Iris pigment epithelial cell (primary cell): ENCODE measurements at regions not wholly inside any gene's neighbourhood (a gene's known extent, or its start where the extent isn't known, plus 50 kb on each side); places are given as distances from the start of the nearest gene placed in this dataset.

ENCODE experiments used
- DNase-seq: peaks from one replicate; pipeline ENCODE4 v3.0.0-alpha.2; 2011; ENCODE audit warnings: low read depth

DNA sequence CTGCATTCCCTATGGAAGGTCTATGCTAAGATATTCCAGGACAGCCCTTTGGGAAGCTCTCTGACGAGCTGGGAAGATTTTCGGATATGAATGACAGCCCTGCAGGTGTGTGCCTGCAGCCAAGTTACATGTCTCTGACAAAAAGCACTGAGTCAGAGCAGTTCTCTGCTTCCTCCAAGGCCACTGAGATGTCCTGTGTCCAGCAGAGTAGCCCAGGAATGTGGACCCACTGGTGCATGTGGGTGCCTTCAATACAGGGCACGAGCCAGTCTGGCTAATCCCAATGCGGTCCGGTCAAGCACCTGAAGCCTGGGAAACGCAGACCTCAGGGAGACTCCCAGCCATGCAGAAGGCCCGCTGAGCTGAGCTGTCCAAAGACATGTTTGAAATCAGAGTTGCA is 565.7 kb downstream of the TCERG1L start:
- no peak for DNase-seq

DNA sequence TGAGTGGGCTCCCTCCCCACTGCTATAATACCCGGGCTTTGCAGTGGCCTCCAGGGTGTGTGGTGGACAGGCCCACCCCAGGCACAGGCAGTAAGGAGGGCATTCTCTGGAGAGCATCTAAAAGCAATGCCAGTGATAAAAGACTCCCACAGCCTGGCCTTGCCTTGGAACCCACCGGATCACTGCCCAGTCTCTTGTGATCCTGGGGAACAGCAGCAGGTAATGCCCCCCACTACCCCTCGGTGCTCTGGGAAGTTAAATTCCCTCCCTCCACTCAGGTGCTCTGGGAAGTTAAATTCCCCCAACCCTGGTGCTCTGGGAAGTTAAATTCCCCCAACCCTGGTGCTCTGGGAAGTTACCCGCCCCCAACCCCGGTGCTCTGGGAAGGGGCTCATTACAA is 565.2 kb downstream of the TCERG1L start:
- DNase-seq, result no peak

DNA sequence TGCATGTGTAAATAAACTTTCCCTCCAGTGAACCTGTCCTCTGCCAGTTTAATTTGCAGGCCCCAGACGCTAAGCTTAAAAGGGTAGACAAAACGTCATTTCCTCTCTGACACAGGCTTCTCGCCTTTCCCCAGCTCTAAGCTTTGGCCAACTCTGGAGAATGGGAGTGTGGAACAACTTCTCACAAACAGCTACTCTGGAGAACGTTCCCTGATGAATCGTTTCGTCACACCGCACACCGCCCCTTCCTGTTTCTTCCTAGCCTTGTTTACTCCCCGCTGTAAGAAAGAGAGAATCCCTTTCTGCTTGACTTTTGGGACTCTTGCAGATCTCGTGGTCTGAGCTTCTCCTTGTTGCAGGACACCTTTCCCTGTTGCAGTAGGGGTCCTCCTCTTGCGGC is 564.2 kb downstream of the TCERG1L start:
- DNase-seq, result no peak

DNA sequence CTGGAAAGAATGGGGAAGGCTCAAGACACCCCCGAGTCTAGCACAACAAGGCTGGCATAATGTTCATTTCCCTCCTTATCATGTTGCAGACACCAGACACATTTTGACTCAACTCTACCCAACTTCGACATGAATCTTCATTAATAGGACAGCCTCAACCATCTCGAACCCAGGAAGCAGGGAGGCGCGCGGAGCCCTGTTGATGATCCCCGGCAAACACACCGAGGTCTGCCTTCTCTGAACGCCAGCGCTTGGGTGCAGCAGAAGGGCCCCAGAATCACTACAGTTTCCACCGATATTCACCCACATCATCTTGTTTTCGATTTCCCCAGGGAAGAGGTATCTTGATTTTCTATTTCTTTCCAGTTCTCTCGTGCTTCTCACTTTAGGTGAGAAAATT is 563.6 kb downstream of the TCERG1L start:
- no peak for DNase-seq

DNA sequence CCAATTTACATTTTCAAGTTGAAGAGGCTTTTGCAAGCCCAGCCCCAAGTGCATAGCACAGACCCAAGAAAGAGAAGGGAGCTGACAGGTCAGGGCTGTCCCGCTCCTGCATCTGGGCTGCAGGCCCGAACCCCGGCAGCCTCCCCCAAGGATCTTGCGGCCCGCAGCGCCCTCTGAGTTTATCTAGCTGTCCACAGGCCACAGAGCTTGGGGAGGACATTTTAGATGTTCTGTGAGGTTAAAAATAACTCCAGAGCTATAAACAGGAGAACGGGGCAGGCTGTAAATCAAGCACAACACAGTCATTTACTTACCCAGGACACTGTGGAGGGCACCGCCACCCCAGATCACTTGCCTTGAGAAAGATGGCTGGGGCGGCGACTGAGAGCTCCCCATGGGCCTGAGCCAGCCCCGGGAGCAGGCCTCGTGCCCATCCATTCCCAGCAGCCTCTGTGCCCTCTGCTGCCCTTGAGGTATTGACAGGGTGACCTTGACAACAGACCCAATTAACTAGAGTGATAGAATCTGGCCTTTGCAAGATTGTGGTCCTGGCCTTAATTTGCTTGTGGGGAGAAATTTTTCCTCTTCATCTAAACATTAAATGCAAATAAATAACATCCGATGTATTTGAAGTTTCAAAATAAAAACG is 563.0 kb downstream of the TCERG1L start:
- no peak for DNase-seq

DNA sequence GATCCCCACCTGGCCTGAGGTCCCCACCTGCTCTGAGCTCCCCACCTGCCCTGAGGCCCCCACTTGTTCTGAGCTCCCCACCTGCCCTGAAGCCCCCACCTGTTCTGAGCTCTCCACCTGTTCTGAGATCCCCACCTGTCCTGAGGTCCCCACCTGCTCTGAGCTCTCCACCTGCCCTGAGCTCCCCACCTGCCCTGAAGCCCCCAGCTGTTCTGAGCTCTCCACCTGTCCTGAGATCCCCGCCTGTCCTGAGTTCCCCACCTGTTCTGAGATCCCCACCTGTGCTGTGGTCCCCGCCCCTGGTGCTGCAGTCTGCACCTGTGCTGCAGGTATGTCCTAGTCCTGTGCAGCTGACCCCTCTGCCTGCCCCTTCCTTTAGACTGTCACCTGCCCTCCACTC is 561.6 kb downstream of the TCERG1L start:
- DNase-seq, result no peak

DNA sequence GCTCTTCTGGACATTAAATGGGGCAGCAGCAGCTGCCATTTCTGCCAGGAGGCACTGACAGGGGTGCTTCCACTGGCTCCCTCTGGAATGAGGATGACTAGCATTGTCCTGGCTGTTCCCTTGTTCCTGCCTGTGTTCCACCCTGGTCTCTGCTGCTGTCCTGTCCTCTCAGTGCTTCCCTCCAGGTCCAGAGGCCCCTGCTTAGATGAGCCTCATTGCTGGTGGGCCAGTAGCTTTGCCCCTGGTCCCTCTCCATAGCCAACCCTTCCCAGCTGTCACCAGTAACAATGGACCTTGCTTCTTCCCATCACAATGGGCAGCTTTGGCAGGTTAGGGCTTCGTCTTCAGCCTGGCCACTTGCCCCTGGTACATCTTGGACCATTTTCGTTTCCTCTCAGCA is 561.1 kb downstream of the TCERG1L start:
- DNase-seq, result no peak

DNA sequence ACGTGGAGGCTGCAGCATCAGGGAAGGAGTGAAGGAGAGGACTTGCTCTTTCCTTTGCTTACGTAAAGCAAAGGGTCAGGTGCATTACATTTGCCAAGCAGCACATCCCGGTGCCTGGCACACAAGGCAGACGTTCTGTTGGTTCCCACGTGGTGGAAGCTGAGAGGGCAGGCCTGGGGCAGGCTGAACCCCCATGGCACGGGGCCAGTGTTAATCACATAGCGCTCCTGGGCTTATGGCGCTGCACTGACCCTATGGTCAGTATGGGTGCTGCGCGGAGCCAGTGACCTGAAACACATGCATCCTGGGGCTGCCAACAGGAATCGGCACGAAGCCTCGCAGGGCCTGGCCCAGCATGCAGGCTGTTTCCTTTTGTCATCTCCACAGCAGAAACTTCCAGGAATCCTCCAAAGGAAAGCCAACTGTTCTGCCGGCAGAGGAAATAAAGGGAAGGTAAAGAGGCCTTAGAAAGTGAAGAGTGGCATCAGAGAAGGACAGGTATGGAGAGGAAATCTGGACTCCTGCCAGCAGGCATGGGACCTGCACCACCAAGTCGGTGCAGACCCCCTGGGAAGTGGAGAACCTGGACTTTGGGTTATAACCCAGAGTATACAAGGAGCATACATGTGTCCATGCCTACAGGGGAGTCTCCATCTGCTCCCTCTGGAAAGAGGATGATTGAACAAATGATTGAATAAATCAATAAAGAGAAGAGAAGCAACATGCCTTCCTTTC is 560.2 kb downstream of the TCERG1L start:
- DNase-seq, result no peak

DNA sequence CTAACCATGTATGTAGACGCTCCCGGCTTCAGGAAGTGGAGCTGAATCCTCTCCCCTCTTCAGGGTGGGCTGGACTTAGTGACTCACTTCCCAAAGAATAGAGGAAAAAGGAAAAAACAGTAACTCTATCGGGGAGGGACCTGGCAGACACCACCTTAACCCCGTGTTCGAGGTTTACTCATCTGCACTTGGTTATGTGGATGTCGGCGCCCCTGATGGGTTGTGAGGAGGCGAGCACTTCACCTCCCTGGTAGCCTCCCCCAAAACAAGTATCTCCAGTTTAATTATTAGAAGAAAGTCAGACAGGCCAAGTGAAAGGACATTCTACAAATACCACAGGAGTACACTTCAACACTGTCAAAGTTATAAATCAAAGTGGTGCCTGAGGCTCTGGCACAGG is 559.7 kb downstream of the TCERG1L start:
- DNase-seq, result no peak

DNA sequence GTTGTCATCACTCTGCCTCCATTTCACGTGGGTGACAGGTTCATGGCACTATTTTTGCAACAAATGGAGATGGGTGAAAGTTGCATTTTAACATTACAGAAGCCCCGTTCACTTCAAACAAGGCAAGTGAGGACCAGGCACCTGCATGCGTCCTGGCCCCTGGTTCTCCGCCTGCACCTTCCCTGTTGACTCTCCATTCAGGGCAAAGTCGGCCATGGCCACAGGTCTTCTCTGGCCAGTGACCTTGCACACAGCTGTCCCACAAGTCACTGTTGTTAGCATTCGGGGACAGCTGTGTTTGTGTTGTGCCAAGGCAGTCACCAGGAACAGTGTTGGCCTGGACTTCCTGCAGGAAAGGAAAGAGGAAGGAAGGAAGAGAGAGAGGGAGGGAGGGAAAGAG is 554.9 kb downstream of the TCERG1L start:
- no peak for DNase-seq

DNA sequence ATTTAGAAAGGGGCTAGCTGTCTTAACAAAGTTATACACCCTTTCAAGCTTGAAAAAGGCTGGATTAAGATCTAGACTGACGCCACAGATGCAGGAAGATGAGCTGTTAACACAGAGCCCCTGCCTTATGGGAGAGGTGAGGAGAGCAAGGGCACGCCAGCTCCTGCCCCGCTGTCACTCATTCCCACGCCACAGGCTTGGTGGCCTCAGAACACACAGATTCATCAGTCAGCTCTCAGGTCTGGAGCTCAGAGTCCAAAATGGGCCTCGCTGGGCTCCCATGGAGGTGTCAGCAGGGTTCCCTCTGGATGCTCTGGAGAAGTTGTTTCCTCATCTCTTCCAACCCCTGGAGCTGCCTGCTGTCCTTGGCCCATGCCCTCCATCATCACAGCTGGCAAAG is 554.2 kb downstream of the TCERG1L start:
- no peak for DNase-seq

DNA sequence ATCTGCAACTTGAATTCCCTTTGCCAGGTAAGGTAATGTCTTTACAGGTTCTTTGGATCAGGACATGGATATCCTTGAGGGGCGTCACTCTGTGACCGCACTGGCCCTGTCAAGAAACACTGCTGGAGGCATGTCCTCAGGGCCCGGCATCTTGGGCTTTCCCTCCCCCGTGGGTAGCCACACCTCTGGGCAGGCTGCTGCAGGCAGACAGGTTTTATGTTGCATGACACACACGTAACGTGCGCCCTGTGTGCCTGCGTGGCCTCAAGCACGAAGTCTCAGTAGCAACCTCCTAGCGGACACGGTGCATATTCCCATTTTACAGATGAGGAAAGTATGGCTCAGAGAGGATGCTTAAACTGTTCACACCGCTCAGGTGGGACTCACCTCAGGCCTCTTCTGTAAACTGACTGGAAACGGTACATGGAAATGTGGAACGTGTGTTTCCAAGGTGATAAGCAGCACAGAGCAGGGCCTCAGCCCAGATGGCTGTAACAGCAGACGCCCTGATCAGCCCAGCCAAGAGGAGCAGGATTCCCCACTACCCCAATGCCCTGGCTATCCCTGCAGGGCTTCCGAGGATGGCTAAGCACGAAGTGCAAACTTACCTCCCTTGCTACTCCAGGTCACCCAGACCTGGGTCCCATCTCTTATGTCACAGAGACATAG is 553.6 kb downstream of the TCERG1L start:
- no peak for DNase-seq

DNA sequence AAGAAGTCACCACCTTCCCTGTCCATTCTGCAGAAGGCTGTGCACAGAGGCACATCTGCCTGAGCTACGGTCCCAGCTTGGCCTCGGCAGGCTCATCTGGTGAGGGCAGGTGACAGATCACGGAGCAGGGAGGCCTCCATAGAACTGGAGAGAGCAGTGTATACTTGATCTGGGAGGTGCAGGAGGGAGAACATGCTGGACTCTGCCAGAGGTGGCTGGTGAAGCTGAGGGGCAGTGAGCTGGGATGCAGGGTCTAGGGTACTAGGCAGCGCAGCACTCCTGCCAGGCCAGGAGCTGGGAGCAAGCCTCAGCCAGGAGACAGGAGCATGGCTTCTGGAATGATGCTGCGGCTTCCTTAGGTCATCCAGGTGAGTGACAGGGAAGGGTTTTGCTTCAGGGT is 553.0 kb downstream of the TCERG1L start:
- no peak for DNase-seq

DNA sequence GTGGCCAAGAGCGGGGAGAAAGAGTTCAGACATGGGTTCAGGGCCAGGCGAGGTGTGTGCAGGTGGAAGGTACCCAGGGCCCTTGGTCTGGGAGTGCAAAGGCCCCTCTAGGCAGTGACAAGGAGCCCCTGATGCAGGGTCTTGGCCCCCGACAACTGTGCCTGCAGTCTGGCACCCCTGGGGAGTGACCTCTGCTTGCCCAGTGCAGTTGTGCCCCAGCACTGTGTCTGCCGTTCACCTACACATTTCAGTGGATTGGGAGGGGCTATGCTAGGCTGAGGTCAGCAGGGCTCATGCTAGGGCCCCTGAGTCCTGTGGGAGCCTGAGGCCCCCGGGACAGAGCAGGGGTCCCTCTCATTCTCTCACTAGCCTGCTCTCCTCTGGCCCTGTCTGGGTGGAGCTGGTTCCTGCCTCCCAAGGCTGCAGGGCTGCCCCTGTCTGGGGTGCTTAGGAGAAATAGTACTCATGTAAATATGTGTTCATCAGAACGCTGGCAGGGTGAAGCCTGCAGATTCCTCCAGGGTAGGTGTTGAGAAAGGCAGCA is 550.4 kb downstream of the TCERG1L start:
- no peak for DNase-seq

DNA sequence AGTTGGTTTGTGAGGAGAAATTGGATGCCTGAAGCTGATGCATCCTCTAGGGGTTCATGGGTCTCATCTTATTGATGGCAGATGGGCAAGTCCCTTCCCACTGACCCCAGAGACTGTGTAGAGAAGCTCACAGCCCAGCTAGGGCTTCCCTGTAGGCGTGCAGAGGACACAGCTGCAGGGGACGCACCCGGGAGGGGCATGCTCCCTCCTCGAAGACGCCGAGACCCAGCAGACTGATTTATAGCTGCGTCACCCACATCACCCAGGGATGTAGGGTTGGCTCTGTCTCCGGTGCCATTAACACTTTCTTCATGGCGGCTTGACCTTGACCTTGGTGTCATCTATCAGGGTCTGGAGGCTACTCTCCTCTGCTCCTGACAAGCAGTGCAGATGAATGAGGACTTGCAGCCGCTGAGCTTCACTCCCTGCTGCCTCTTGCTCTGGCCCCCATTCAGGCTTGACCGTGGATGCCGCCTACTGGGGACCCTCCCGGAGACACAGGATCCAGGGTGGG is 549.7 kb downstream of the TCERG1L start:
- DNase-seq, result no peak

DNA sequence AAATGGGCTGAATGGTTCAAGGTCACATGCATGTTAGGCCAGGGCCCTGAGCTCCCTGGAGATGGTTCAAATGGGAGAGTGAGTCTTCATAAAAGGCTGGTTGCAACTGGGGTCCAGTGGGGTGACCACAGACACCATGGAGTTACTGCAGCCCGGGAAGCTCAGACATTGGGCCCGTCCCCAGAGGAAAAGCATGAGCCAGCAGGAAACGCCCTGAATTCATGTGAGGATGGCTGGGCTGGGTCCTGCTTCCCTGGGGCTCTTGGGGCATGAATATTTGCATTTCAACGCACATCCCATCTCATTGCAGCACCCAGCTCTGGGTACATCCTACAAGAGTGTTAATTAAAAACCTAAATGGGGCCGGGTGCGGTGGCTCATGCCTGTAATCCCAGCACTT is 549.0 kb downstream of the TCERG1L start:
- no peak for DNase-seq

DNA sequence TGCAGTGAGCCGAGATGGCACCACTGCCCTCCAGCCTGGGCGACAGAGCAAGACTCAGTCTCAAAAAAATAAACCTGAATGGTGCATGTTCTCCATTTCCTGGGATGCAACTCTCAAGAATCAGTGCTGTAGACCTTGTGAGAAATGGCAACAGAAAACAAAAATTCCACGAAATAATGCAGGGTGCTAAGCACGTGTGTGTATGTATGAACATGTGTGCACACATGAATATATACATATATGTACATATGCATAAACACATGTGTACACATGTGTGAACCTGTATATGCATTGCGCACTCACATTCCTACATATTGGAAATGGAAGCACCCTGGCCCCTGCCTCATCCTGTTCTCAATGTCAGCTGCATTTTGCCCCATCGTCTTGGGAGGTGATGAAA is 548.5 kb downstream of the TCERG1L start:
- no peak for DNase-seq

DNA sequence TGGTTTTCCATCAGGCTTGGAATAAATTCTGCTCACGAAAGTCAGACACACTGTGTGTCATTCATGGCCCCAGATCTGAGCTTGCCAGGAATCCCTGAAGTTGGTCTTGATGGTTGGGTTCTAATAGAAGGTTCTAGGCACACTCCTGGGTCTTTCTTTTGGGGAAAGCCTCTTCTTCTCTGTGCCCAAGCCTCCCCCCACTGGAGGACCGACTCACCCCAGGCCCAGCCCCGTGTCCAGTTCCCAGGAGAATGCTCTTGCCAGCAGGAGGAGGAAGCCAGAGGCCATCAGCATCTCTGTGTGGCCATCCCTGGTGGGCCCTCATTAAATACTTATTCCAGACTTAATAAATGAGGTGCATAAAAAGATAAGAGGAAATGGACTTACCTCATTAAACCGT is 548.0 kb downstream of the TCERG1L start:
- DNase-seq, result no peak

DNA sequence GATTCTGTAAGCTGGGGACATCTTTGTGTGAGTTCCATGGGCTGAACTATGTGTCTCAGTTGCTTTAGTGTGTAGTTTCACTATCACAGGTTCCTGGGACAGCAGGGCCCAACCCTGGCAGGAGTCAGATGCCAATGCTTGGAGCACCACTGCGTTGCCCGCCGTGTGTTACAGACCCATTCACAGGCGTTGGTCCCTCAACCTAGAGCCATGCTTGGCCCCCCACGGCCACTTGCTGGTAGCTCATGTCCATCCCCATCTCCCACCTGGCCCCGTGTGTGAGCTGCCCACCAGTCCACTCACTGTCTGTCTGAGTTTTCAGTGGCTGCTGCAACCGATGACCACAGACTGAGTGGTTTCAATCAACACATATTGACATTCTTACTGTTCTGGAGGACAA is 546.9 kb downstream of the TCERG1L start:
- DNase-seq, result no peak

DNA sequence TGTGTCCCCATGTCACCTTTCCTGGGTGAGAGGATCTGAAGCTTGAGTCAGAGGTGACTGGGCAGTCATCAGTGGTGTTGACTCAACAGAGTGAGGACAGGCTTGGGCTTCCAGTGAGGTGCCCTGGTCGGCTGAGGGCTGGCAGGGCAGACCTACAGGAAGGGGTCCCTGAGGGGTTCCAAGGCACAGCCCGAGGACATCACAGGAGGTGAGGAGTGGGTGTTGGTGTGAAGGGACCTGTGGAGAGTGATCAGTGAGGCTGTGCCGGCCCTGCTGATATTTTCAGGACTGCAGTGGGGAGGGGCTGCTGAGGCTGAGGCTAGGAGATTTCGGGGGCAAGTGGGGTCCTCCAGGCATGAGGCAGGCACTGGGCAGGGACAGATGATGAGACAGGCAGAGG is 545.5 kb downstream of the TCERG1L start:
- DNase-seq, result no peak

DNA sequence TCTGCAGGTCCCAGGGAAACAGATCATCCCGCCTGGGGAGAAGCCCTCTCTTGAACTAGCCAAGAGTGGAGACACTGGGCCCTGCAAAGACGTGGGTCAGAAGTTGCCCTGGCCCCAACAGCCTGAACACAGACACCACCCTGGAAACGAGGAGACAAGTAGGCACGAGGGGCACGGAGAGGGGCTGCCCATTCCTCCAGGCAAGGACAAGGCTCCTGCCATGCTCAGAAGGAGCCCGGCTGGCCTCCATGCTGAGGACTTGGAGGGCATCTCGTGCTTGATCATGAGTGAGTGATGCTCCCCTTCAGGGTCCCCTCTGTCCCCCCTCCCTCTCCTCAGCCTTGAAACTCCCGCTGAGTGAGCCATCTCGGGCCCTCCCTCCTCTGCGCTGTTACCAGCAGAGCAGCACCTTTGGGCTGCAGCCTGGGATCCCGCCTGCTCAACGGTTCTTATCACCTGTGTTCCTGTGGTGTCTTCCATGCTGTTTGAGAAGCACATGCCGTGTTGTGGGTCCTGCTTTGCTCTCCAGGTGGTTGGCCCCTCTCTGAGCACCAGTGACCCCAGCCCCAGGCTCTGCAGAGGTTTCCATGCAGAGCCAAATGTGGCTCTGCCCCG is 544.3 kb downstream of the TCERG1L start:
- DNase-seq, result no peak

DNA sequence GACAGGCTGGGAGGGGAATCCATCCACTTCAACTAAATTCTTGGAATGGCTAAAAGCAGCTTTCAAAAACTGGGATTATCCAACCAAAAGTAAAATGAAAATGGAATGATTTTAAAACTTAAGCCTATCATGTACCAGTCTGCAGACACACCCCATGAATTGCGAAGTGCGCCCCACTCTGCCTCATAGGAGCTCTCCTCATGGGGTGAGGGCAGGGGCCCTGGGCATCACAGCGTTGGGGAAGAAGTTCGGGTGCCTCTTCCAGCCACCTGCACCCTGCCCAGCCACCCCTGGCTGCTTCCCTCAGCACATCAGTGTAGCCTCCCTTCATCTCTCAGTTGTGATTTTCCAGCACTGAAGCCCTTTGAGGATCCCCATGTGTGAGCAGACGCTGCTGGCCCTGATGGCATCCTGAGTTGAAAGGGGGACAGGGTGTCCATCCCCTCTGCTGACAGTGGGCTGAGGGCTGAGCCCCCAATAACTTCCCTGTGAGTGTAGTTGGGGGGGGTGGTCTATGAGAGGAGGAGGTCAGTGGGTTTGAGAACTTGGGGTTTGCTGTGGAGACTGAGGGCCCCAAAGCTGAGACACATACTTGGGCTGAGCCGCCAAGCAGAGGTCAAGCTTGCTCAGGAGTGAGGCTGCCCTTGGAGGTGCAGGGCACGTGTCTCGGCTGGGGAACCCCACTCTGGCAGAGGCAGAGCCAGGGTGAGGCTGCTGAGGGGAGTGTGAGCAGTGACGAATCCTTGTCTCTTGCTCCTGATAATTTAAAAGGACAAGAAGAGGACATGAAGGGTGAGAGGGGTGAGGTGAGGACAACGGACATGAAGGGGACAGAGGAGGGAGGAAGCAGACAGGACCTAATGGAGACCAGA is 542.1 kb downstream of the TCERG1L start:
- DNase-seq, result no peak
